ENCODE measurements at regions not wholly inside any gene's neighbourhood (a gene's known extent, or its start where the extent isn't known, plus 50 kb on each side); places are given as distances from the start of the nearest gene placed in this dataset.

- DNase-seq (ENCODE audit: low spot score) (no peak), ATAC-seq (ENCODE audit: low FRiP score) (no peak)
- no peak for TF ChIP-seq CTCF (IDR thresholded peaks at IDR 0.05)
Observed at GRCh38 chr12:107888789-107889188, 114.3 kb downstream of the ASCL4 start.

DNA sequence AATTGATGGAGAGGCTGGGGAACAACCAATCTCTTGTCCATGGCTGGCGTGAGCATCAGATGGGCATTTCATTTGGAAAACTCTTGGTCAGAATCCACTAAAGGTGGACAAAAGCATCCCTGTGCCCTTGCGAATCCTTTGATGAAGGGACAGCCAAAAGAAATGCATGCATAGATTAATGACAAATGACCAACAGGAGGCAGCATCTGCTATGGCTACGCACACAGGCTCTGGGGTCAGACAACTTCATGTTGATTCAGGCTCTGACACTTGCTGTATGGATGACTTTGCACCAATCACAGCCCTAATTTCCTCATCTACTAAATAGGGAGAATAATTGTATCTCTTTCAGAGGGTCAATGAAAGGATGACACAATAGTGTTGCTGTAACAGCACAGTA is 117.5 kb downstream of the ASCL4 start:
- TF ChIP-seq CTCF (IDR thresholded peaks at IDR 0.05): no peak
- DNase-seq (ENCODE audit: low spot score) (no peak), ATAC-seq (ENCODE audit: low FRiP score) (no peak)

DNA sequence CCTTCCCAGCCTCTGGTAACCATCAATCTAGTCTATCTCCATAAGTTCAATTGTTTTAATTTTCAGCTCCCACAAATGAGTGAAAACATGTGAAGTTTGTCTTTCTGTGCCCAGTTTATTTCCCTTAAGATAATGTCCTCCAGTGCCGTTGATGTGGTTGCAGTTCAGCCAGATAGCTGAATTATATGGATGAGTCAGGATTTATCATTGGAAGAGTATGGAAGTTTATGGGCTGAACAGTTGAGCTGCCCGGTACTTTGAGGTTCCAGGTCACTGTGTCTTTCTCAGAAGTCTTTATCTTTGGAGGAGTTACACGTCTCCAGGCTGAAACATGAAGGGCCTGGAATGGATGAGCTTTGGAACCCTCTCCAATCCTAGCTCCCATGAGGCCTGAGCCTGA is 120.1 kb downstream of the ASCL4 start:
- ATAC-seq (ENCODE audit: low FRiP score) (no peak), DNase-seq (ENCODE audit: low spot score) (no peak)
- no peak for TF ChIP-seq CTCF (IDR thresholded peaks at IDR 0.05)

DNA sequence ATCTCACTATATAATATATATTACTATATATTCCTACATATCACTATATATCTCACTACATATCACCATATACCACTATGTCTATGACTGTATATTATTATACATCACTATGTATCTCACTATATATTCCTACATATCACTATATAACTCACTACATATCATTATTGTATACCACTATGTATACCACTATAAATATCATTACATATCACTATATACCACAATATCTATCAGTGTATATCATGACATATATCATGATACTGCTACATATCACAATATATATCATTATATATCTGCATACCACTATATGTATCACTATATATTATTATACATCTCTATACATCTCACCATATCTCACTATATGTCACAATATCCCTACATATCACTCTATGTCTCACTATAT is 121.5 kb downstream of the ASCL4 start:
- DNase-seq (ENCODE audit: low spot score): no peak
- ATAC-seq (ENCODE audit: low FRiP score): no peak
- no peak for TF ChIP-seq CTCF (IDR thresholded peaks at IDR 0.05)

DNA sequence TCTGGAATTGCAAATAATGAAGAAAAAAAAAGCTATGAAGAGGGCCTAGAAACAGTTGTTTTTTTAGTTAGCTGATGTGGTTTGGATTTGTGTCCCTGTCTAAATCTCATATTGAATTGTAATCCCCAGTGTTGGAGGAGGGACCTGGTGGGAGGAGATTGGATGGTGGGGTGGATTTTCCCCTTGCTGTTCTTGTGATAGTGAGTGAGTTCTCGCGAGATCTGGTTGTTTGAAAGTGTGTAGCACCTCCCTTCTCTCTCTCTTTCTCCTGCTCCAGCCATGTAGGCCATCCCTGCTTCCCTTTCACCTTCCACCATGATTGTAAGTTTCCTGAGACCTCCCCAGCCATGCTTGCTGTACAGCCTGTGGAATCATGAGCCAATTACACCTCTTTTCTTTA is 126.1 kb downstream of the ASCL4 start:
- ATAC-seq (ENCODE audit: low FRiP score): no peak
- no peak for TF ChIP-seq CTCF (IDR thresholded peaks at IDR 0.05)
- no peak for DNase-seq (ENCODE audit: low spot score)

DNA sequence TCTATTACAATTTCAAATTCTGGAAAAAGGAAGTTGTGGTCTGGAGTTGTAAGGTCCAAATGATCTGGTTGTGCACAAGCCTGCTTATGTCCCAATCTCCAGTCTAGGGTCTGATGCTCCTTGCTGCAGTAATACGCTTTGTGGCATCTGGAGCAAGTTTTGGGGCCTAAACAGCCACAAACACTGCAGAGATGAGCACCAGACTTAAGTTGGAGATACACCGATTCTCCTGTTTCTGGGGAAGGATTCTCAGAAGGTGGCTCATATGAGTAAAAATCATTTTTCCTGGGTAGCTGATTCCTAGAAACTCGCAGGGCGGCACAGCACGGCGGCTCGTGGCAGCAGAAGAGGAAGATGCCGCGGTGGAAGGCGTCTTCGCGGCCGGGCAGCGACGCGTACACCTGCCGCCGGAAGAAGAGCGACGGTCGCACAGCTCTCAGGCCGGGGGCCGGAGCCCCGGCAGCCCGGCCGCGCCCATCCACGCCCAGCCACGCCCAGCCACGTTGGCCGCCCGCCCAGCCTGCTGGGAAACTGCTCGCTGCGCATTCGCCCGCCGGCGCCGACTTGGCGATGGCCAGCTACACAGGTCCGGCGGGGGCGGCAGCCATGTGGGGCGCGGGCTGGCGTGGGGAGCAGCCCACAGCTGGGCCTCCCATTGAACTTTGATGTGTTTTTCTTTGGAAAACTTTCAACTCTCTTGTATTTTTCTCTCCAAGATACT is 129.0 kb downstream of the ASCL4 start:
- DNase-seq (ENCODE audit: low spot score) (no peak), ATAC-seq (ENCODE audit: low FRiP score) (peak; percentile 84)
- no peak for TF ChIP-seq CTCF (IDR thresholded peaks at IDR 0.05)

GRCh38 chr12:107906707-107907106 is 132.2 kb downstream of the ASCL4 start:
- no peak for TF ChIP-seq CTCF (IDR thresholded peaks at IDR 0.05)

More at GRCh38 chr12:107906707-107907106, 132.2 kb downstream of the ASCL4 start:
- DNase-seq (ENCODE audit: low spot score) (no peak), ATAC-seq (ENCODE audit: low FRiP score) (no peak)
